ENCODE measurements at regions not wholly inside any gene's neighbourhood (a gene's known extent, or its start where the extent isn't known, plus 50 kb on each side); places are given as distances from the start of the nearest gene placed in this dataset.

DNA sequence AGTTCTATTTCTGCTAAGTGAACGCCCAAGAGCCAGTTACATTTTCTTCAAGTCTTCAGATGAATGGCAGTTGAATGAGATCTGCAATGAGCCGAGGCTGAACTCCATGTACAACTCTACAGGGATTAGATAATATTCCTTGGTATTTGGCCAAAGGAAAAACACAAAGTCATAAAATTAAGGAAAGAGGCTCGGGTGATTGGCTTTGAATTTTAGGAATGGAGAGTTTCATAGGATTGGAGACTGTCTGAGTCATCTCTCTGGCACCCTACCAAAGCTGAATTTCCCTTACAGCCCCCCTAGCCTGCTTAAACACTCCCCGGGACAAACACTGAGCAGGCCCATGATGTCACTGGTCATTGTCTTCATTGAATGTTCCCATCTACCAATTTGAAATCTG, 188.0 kb upstream of the C1QTNF7 start:
- Histone ChIP-seq H3K27me3 (ENCODE audit: control insufficient read depth, low read length) (peaks cover 2% of the 10 kb centered on the region; the same call in 1 of the 2 replicates), H3K4me3 (ENCODE audit: low read length) (no peak overlapping the region), H3K9me2 (replicated peaks; ENCODE audit: control insufficient read depth, low read length) (no peaks in the 10 kb centered on the region), H4K20me1 (ENCODE audit: control insufficient read depth, insufficient read depth, low read depth, low read length) (no peaks in the 10 kb centered on the region), H3K27ac (ENCODE audit: low read depth, low read length) (no peak overlapping the region), H3K4me2 (ENCODE audit: low read length) (no peak overlapping the region), H3F3A (ENCODE audit: control insufficient read depth, insufficient read depth) (no peaks in the 10 kb centered on the region), H3K79me2 (ENCODE audit: control insufficient read depth, low read length) (no peaks in the 10 kb centered on the region), H3K9me3 (ENCODE audit: control insufficient read depth, insufficient read depth, low read length) (no peaks in the 10 kb centered on the region), H3K4me1 (ENCODE audit: control insufficient read depth, low read length) (no peaks in the 10 kb centered on the region), H3K36me3 (ENCODE audit: control insufficient read depth, low read length) (no peaks in the 10 kb centered on the region)
- TF ChIP-seq EZH2phosphoT487 (IDR thresholded peaks at IDR 0.05; ENCODE audit: borderline replicate concordance, low read length) = no peak
- no peak for TF ChIP-seq CTCF (IDR thresholded peaks at IDR 0.05; ENCODE audit: low read depth, low read length, poor library complexity, severe bottlenecking)

- no peak overlapping the region for H3K4me3 ChIP-seq (ENCODE audit: low read length)
- no peak overlapping the region for H3K4me2 ChIP-seq (ENCODE audit: low read length)
- H3K27ac ChIP-seq (ENCODE audit: low read depth, low read length) = no peak overlapping the region
- peaks cover 2% of the 10 kb centered on the region; the same call in 1 of the 2 replicates for H3K27me3 ChIP-seq (ENCODE audit: control insufficient read depth, low read length)
- no peaks in the 10 kb centered on the region for H3F3A ChIP-seq (ENCODE audit: control insufficient read depth, insufficient read depth)
- no peaks in the 10 kb centered on the region for H3K36me3 ChIP-seq (ENCODE audit: control insufficient read depth, low read length)
- TF ChIP-seq CTCF (IDR thresholded peaks at IDR 0.05; ENCODE audit: low read depth, low read length, poor library complexity, severe bottlenecking) (no peak), EZH2phosphoT487 (IDR thresholded peaks at IDR 0.05; ENCODE audit: borderline replicate concordance, low read length) (no peak)
- no peaks in the 10 kb centered on the region for H4K20me1 ChIP-seq (ENCODE audit: control insufficient read depth, insufficient read depth, low read depth, low read length)
- H3K9me2 ChIP-seq (replicated peaks; ENCODE audit: control insufficient read depth, low read length) = no peaks in the 10 kb centered on the region
- H3K9me3 ChIP-seq (ENCODE audit: control insufficient read depth, insufficient read depth, low read length) = no peaks in the 10 kb centered on the region
- H3K4me1 ChIP-seq (ENCODE audit: control insufficient read depth, low read length) = no peaks in the 10 kb centered on the region
- no peaks in the 10 kb centered on the region for H3K79me2 ChIP-seq (ENCODE audit: control insufficient read depth, low read length)
Measured at GRCh38 chr4:15240764-15241163, 187.1 kb upstream of the C1QTNF7 start.

GRCh38 chr4:15242021-15242420, 185.8 kb upstream of the C1QTNF7 start:
- H3K9me2 ChIP-seq (replicated peaks; ENCODE audit: control insufficient read depth, low read length) = no peaks in the 10 kb centered on the region
- peaks cover 2% of the 10 kb centered on the region; the same call in 1 of the 2 replicates for H3K27me3 ChIP-seq (ENCODE audit: control insufficient read depth, low read length)
- H3F3A ChIP-seq (ENCODE audit: control insufficient read depth, insufficient read depth) = no peaks in the 10 kb centered on the region
- no peak overlapping the region for H3K4me3 ChIP-seq (ENCODE audit: low read length)
- H3K4me1 ChIP-seq (ENCODE audit: control insufficient read depth, low read length) = no peaks in the 10 kb centered on the region
- no peak overlapping the region for H3K27ac ChIP-seq (ENCODE audit: low read depth, low read length)
- H3K9me3 ChIP-seq (ENCODE audit: control insufficient read depth, insufficient read depth, low read length) = no peaks in the 10 kb centered on the region
- H4K20me1 ChIP-seq (ENCODE audit: control insufficient read depth, insufficient read depth, low read depth, low read length) = no peaks in the 10 kb centered on the region
- no peaks in the 10 kb centered on the region for H3K36me3 ChIP-seq (ENCODE audit: control insufficient read depth, low read length)
- no peak for TF ChIP-seq EZH2phosphoT487 (IDR thresholded peaks at IDR 0.05; ENCODE audit: borderline replicate concordance, low read length)
- TF ChIP-seq CTCF (IDR thresholded peaks at IDR 0.05; ENCODE audit: low read depth, low read length, poor library complexity, severe bottlenecking) = no peak
- no peaks in the 10 kb centered on the region for H3K79me2 ChIP-seq (ENCODE audit: control insufficient read depth, low read length)
- H3K4me2 ChIP-seq (ENCODE audit: low read length) = no peak overlapping the region

Measured in DOHH2 (cell line).